ENCODE measurements at regions not wholly inside any gene's neighbourhood (a gene's known extent, or its start where the extent isn't known, plus 50 kb on each side); places are given as distances from the start of the nearest gene placed in this dataset.

GRCh38 chr22:44549701-44550100, 51.7 kb upstream of the RTL6 start:
- no peak for DNase-seq

GRCh38 chr22:44548981-44549380, 50.9 kb upstream of the RTL6 start:
- DNase-seq = no peak

Data from Kasumi-1 (cell line).